Ishikawa (cell line): ENCODE measurements at regions not wholly inside any gene's neighbourhood (a gene's known extent, or its start where the extent isn't known, plus 50 kb on each side); places are given as distances from the start of the nearest gene placed in this dataset.

ENCODE experiments used
- FOXM1 ChIP-seq: IDR thresholded peaks from 2 replicates; pipeline ENCODE4 v1.6.1; 2012; ENCODE audit warnings: low read depth, borderline replicate concordance
- YY1 ChIP-seq: IDR thresholded peaks from 2 replicates; pipeline ENCODE4 v1.6.1; 2012; ENCODE audit warnings: low read depth

DNA sequence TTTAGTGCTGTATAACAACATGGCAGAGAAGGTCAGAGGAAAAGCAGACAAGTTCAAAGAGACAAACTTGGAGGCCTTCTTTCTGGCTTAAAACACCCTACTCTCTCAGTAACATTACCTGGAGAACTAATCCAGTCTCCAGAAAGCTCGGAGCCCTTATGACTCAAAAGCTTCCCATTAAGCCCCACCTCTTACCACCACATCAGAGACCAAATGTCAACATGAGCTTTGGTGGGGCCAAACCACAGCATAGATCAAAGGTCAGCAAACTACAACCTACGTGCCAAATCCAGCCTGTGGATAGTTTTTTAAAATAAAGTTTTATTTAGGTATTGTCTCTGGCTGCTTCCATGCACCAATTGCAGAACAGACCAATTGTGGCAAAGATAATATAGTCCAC, 589.9 kb downstream of the DNAH5 start:
- no peak for TF ChIP-seq YY1
- TF ChIP-seq FOXM1, result no peak
